ENCODE measurements at regions not wholly inside any gene's neighbourhood (a gene's known extent, or its start where the extent isn't known, plus 50 kb on each side); places are given as distances from the start of the nearest gene placed in this dataset.
"Not testable (repeated sequence)": the region's sequence is repeated elsewhere in the genome, so short reads cannot be mapped to it uniquely, and the experiment has no call there.

DNA sequence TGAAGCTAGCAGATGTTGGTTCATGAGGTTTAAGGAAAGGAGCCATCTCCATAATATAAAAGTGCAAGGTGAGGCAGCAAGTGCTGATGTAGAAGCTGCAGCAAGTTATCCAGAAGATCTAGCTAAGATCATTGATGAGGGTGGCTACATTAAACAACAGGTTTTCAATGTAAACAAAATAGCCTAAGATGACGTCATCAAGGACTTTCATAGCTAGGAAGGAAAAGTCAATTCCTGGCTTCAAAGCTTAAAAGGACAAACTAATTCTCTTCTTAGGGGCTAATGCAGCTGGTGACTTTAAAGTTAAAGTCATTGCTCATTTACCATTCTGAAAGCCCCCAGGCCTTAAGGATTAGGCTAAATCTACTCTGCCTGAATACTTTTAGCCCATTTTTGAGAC lies 141.9 kb downstream of the MID1IP1 start:
- H3K4me1 ChIP-seq = no peaks in the 10 kb centered on the region
- no peaks in the 10 kb centered on the region for H3K27me3 ChIP-seq
- DNase-seq (ENCODE audit: low spot score) = no peak
- peaks cover 5 to 35% of the 10 kb centered on the region in 2 donors for H3K9me3 ChIP-seq
- no peak for TF ChIP-seq CTCF (IDR thresholded peaks at IDR 0.05)
- no peak overlapping the region for H3K4me3 ChIP-seq
- H3K27ac ChIP-seq = no peak overlapping the region
- H3K36me3 ChIP-seq = no peaks in the 10 kb centered on the region

DNA sequence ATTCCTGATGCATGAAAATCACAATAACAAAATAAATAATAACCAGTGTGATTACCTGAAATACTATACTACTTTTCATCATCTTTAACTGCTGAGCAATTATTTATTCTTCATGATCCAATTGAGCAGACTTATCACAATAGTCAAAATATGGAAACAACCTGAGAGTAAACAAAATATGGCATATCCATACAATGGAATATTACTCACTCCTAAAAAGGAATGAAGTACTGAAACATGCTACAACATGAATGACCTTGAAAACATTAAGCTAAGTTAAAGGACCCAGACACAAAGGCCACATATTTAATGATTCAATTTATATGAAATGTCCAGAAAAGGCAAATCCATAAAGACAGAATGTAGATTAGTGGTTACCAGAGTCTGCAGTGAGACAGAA lies 146.8 kb downstream of the MID1IP1 start:
- no peak for DNase-seq (ENCODE audit: low spot score)
- Histone ChIP-seq H3K9me3 (peaks cover 5 to 29% of the 10 kb centered on the region in 2 donors), H3K36me3 (no peaks in the 10 kb centered on the region)

DNA sequence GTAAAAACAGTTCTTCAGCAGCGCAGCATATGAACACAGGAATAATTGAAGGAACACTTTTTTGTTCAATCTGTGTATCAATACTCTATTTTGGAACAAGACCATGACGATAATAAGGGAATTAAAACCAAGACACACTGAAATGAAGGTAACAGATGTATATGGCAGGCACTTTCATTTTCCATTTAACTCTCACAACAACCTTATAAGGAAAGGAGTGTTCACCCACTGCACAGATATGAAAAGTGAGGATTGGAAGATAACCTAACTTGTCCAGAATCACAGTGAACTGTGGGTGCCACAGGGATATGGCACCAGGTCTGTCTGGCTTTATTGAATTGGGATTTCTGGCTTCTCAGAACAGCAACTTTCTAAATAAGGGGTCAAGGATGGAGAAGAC lies 153.3 kb downstream of the MID1IP1 start:
- no peaks in the 10 kb centered on the region for H3K27me3 ChIP-seq
- H3K4me3 ChIP-seq = no peak overlapping the region
- no peak for DNase-seq (ENCODE audit: low spot score)
- H3K27ac ChIP-seq = no peak overlapping the region
- no peaks in the 10 kb centered on the region for H3K4me1 ChIP-seq
- H3K36me3 ChIP-seq = no peaks in the 10 kb centered on the region
- no peak for TF ChIP-seq CTCF (IDR thresholded peaks at IDR 0.05)
- no peaks in the 10 kb centered on the region for H3K9me3 ChIP-seq

More for the DNA sequence above, 146.8 kb downstream of the MID1IP1 start:
- no peaks in the 10 kb centered on the region for H3K4me1 ChIP-seq
- no peak overlapping the region for H3K27ac ChIP-seq
- H3K4me3 ChIP-seq = no peak overlapping the region
- no peaks in the 10 kb centered on the region for H3K27me3 ChIP-seq
- no peak for TF ChIP-seq CTCF (IDR thresholded peaks at IDR 0.05)

DNA sequence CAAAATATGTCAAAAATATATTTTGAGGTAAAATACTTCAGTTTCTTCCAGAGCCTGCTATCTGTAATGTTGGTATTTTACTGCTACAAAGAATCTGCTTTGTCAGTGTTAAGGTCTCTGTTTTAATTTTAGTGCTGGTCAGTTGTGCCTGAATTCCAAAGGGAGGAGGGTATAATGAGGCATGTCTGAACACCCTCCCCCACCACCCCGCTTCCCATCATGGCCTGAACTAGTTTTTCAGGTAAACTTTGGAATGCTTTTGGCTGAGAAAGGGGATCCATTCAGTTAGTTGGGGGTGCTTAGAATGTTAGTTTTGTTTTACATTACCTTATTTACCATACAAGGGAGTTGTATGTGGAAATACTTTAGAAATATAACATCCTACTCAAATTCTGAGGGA lies 158.5 kb downstream of the MID1IP1 start:
- no peaks in the 10 kb centered on the region for H3K4me1 ChIP-seq
- no peak overlapping the region for H3K27ac ChIP-seq
- no peak for TF ChIP-seq CTCF (IDR thresholded peaks at IDR 0.05)
- peaks cover 0 to 7% of the 10 kb centered on the region in 2 donors for H3K9me3 ChIP-seq
- no peaks in the 10 kb centered on the region for H3K27me3 ChIP-seq
- DNase-seq (ENCODE audit: low spot score) = no peak
- no peak overlapping the region for H3K4me3 ChIP-seq
- H3K36me3 ChIP-seq = no peaks in the 10 kb centered on the region

DNA sequence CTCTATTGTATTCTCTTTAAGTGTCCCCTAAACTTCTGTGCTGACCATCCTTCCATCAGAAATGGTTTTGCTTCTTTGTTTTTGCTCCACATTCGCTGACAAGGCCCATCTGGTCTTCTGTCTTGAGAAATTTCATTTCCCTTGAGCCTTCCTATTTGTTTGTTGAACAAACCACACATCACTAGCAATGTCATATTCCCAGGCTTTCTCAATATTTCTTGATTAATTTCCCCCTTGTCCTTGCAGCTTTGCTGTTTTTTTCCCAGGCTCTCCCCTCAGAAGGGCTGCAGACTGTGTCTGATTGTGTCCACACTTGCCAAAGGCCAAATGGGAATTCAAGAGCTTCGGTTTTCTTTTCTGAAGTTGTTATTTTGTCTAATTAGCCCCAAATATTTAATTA lies 158.9 kb downstream of the MID1IP1 start:
- Histone ChIP-seq H3K9me3 (peaks cover 0 to 7% of the 10 kb centered on the region in 2 donors), H3K4me1 (no peaks in the 10 kb centered on the region), H3K27me3 (no peaks in the 10 kb centered on the region), H3K36me3 (no peaks in the 10 kb centered on the region), H3K4me3 (no peak overlapping the region), H3K27ac (no peak overlapping the region)
- no peak for DNase-seq (ENCODE audit: low spot score)
- no peak for TF ChIP-seq CTCF (IDR thresholded peaks at IDR 0.05)

GRCh38 chrX:38961936-38962335 lies 160.7 kb downstream of the MID1IP1 start:
- no peak for TF ChIP-seq CTCF (IDR thresholded peaks at IDR 0.05)
- Histone ChIP-seq H3K4me1 (no peaks in the 10 kb centered on the region), H3K9me3 (peaks cover 0 to 7% of the 10 kb centered on the region in 2 donors), H3K27me3 (no peaks in the 10 kb centered on the region), H3K4me3 (no peak overlapping the region), H3K27ac (no peak overlapping the region), H3K36me3 (no peaks in the 10 kb centered on the region)
- DNase-seq (ENCODE audit: low spot score) = no peak

GRCh38 chrX:38963244-38963643 lies 162.0 kb downstream of the MID1IP1 start:
- not testable (repeated sequence) for H3K9me3 ChIP-seq; H3K36me3 ChIP-seq; H3K4me3 ChIP-seq; H3K27ac ChIP-seq; DNase-seq (ENCODE audit: low spot score); H3K4me1 ChIP-seq; H3K27me3 ChIP-seq

Data from right atrium auricular region (tissue), 2 donors.